ENCODE measurements at regions not wholly inside any gene's neighbourhood (a gene's known extent, or its start where the extent isn't known, plus 50 kb on each side); places are given as distances from the start of the nearest gene placed in this dataset.

DNA sequence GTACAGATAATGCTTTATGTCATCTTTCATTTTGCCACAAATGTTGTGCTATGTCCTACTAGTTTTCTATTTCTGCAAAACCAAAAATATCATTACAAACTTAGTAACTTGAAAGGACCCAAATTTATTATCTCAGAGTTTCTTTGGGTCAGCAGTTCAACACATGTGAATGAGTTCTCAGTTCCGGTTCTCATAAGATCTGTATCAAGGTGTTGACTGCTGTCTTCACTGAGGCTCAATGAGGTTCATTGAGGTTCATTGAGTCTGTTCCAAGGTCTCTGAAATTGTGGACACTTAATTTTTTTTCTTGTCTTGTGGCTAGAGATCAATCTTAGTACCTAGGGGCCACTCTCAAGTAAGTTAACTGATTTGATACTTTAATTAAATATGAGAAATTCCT, 525.1 kb upstream of the BRINP3 start:
- TF ChIP-seq TOX (CRISPR knock-in tag; IDR thresholded peaks at IDR 0.05; ENCODE audit: borderline replicate concordance) (no peak), OSR1 (CRISPR knock-in tag; IDR thresholded peaks at IDR 0.05) (no peak), ZNF70 (CRISPR knock-in tag; IDR thresholded peaks at IDR 0.05) (no peak), ESRRG (CRISPR knock-in tag; IDR thresholded peaks at IDR 0.05) (no peak), SNAI2 (CRISPR knock-in tag; IDR thresholded peaks at IDR 0.05) (no peak)
- TF ChIP-seq, protein P1, sequence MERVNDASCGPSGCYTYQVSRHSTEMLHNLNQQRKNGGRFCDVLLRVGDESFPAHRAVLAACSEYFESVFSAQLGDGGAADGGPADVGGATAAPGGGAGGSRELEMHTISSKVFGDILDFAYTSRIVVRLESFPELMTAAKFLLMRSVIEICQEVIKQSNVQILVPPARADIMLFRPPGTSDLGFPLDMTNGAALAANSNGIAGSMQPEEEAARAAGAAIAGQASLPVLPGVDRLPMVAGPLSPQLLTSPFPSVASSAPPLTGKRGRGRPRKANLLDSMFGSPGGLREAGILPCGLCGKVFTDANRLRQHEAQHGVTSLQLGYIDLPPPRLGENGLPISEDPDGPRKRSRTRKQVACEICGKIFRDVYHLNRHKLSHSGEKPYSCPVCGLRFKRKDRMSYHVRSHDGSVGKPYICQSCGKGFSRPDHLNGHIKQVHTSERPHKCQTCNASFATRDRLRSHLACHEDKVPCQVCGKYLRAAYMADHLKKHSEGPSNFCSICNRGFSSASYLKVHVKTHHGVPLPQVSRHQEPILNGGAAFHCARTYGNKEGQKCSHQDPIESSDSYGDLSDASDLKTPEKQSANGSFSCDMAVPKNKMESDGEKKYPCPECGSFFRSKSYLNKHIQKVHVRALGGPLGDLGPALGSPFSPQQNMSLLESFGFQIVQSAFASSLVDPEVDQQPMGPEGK (CRISPR knock-in tag; IDR thresholded peaks at IDR 0.05; ENCODE audit: borderline replicate concordance) = no peak
- TF ChIP-seq, protein P2, sequence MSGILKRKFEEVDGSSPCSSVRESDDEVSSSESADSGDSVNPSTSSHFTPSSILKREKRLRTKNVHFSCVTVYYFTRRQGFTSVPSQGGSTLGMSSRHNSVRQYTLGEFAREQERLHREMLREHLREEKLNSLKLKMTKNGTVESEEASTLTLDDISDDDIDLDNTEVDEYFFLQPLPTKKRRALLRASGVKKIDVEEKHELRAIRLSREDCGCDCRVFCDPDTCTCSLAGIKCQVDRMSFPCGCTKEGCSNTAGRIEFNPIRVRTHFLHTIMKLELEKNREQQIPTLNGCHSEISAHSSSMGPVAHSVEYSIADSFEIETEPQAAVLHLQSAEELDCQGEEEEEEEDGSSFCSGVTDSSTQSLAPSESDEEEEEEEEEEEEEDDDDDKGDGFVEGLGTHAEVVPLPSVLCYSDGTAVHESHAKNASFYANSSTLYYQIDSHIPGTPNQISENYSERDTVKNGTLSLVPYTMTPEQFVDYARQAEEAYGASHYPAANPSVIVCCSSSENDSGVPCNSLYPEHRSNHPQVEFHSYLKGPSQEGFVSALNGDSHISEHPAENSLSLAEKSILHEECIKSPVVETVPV (CRISPR knock-in tag; IDR thresholded peaks at IDR 0.05) = no peak
- TF ChIP-seq, protein P3, sequence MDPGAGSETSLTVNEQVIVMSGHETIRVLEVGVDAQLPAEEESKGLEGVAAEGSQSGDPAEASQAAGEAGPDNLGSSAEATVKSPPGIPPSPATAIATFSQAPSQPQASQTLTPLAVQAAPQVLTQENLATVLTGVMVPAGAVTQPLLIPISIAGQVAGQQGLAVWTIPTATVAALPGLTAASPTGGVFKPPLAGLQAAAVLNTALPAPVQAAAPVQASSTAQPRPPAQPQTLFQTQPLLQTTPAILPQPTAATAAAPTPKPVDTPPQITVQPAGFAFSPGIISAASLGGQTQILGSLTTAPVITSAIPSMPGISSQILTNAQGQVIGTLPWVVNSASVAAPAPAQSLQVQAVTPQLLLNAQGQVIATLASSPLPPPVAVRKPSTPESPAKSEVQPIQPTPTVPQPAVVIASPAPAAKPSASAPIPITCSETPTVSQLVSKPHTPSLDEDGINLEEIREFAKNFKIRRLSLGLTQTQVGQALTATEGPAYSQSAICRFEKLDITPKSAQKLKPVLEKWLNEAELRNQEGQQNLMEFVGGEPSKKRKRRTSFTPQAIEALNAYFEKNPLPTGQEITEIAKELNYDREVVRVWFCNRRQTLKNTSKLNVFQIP (CRISPR knock-in tag; IDR thresholded peaks at IDR 0.05; ENCODE audit: borderline replicate concordance, low read depth) = no peak
- no peak for ATAC-seq

GRCh38 chr1:191016765-191017164, 539.1 kb upstream of the BRINP3 start:
- no peak for TF ChIP-seq ISL1 (CRISPR knock-in tag; IDR thresholded peaks at IDR 0.05)
- no peak for TF ChIP-seq OSR1 (CRISPR knock-in tag; IDR thresholded peaks at IDR 0.05)
- TF ChIP-seq, protein P3 (CRISPR knock-in tag; IDR thresholded peaks at IDR 0.05; ENCODE audit: borderline replicate concordance, low read depth) = no peak
- TF ChIP-seq, protein P4, sequence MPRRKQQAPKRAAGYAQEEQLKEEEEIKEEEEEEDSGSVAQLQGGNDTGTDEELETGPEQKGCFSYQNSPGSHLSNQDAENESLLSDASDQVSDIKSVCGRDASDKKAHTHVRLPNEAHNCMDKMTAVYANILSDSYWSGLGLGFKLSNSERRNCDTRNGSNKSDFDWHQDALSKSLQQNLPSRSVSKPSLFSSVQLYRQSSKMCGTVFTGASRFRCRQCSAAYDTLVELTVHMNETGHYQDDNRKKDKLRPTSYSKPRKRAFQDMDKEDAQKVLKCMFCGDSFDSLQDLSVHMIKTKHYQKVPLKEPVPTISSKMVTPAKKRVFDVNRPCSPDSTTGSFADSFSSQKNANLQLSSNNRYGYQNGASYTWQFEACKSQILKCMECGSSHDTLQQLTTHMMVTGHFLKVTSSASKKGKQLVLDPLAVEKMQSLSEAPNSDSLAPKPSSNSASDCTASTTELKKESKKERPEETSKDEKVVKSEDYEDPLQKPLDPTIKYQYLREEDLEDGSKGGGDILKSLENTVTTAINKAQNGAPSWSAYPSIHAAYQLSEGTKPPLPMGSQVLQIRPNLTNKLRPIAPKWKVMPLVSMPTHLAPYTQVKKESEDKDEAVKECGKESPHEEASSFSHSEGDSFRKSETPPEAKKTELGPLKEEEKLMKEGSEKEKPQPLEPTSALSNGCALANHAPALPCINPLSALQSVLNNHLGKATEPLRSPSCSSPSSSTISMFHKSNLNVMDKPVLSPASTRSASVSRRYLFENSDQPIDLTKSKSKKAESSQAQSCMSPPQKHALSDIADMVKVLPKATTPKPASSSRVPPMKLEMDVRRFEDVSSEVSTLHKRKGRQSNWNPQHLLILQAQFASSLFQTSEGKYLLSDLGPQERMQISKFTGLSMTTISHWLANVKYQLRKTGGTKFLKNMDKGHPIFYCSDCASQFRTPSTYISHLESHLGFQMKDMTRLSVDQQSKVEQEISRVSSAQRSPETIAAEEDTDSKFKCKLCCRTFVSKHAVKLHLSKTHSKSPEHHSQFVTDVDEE (CRISPR knock-in tag; IDR thresholded peaks at IDR 0.05) = no peak
- TF ChIP-seq ZC3H10 (CRISPR knock-in tag; IDR thresholded peaks at IDR 0.05) = no peak
- TF ChIP-seq ARNTL (CRISPR knock-in tag; IDR thresholded peaks at IDR 0.05; ENCODE audit: borderline replicate concordance, low read depth) = no peak
- no peak for TF ChIP-seq GLIS3 (CRISPR knock-in tag; IDR thresholded peaks at IDR 0.05)
- TF ChIP-seq PPARA (CRISPR knock-in tag; IDR thresholded peaks at IDR 0.05; ENCODE audit: borderline replicate concordance) = no peak
- no peak for TF ChIP-seq BACH2 (CRISPR knock-in tag; IDR thresholded peaks at IDR 0.05; ENCODE audit: borderline replicate concordance)
- no peak for TF ChIP-seq ZFP3 (CRISPR knock-in tag; IDR thresholded peaks at IDR 0.05)
- no peak for TF ChIP-seq RARB (CRISPR knock-in tag; IDR thresholded peaks at IDR 0.05)
- TF ChIP-seq TCF4 (CRISPR knock-in tag; IDR thresholded peaks at IDR 0.05; ENCODE audit: borderline replicate concordance) = no peak
- no peak for TF ChIP-seq ZNF70 (CRISPR knock-in tag; IDR thresholded peaks at IDR 0.05)
- no peak for TF ChIP-seq SNAI2 (CRISPR knock-in tag; IDR thresholded peaks at IDR 0.05)
- no peak for TF ChIP-seq ESRRG (CRISPR knock-in tag; IDR thresholded peaks at IDR 0.05)
- no peak for TF ChIP-seq ZNF565 (CRISPR knock-in tag; conservative IDR thresholded peaks at IDR 0.05; ENCODE audit: low read depth)
- no peak for TF ChIP-seq TOX (CRISPR knock-in tag; IDR thresholded peaks at IDR 0.05; ENCODE audit: borderline replicate concordance)
- TF ChIP-seq, protein P1 (CRISPR knock-in tag; IDR thresholded peaks at IDR 0.05; ENCODE audit: borderline replicate concordance) = no peak
- no peak for TF ChIP-seq ZFP30 (CRISPR knock-in tag; IDR thresholded peaks at IDR 0.05)

More at GRCh38 chr1:191016765-191017164, 539.1 kb upstream of the BRINP3 start:
- ATAC-seq = no peak

All from SK-N-SH treated with all-trans-retinoic acid at 6 μM for 48 hours (cell line).